ENCODE measurements at regions not wholly inside any gene's neighbourhood (a gene's known extent, or its start where the extent isn't known, plus 50 kb on each side); places are given as distances from the start of the nearest gene placed in this dataset.
"Not testable (repeated sequence)": the region's sequence is repeated elsewhere in the genome, so short reads cannot be mapped to it uniquely, and the experiment has no call there.

- DNase-seq (ENCODE audit: extremely low read depth, low read depth, low spot score): no peak
Measured at GRCh38 chr11:34830648-34831047, 85.5 kb downstream of the APIP start.

DNA sequence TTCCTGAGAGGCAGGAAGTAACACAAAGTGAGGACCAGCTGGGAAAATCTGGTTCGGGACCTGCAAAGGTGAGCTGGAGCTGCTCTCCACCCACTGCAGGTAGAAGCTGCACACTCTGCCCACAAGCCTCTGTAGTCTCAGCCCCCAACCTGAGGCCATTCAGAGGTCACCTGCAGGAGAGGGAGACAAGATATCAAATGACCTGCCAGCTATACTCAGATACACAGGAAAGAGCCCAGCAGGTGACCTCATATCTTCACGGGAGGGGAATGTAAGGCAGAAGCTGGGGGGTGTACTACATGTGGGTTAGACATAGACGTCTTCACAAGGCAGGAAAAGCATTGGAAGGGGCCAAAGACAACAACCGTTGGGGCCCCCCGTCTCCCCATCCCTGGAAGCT, 86.1 kb downstream of the APIP start:
- no peak for DNase-seq (ENCODE audit: extremely low read depth, low read depth, low spot score)

DNA sequence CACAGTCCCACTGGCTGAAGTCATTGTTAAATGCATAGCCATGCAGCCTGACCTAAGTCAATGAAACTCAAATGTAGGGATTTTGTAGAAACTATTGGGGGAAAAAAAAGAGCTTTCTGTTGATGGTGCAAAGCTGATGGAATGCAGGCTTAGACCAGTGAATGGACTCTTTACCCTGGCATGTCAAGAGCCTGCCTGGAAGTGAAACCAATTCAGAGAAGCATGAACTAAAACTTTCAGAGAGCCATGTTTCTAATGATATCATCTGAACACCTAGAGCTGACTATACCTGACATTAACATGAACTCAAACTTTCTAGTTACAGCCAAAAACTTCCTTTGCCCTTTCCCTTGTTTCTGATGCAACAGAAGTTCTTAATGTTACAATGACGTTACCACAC, 89.0 kb downstream of the APIP start:
- no peak for DNase-seq (ENCODE audit: extremely low read depth, low read depth, low spot score)

DNA sequence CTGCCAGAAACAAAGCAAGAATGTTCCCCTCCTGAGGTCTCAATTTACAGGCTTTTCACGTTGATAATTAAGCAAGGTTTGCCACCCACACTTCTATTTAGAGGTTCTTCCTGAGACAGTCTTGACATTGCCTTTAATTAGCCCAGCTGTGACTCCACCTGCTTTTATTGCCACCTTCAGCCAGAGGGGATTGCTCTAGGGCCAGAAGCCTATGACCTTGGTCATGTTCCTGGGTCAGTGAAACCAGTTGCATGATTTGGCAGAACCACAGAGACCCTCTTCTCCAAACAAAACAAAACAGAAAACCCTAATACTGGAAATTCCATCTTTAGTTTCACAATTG, 89.8 kb downstream of the APIP start:
- no peak for DNase-seq (ENCODE audit: extremely low read depth, low read depth, low spot score)

GRCh38 chr11:34825670-34826383, 90.4 kb downstream of the APIP start:
- DNase-seq (ENCODE audit: extremely low read depth, low read depth, low spot score): no peak

DNA sequence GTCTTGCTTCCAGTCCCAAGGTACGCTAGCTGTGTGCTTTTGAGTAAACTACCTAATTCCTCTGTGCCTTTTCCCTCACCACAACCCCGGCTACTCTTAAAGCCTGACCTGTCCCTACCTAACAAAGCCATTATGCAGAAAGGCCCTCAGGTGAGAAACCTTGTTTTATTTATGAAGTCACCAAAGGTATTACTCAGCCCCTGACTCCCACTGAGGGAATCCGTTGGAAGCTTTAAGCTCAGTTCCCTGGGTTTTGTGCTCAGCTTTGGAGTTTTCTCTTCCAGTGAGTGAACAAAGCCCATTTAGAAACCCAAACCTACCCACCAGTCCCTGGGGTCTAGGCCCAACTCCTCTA, 90.9 kb downstream of the APIP start:
- no peak for DNase-seq (ENCODE audit: extremely low read depth, low read depth, low spot score)

DNA sequence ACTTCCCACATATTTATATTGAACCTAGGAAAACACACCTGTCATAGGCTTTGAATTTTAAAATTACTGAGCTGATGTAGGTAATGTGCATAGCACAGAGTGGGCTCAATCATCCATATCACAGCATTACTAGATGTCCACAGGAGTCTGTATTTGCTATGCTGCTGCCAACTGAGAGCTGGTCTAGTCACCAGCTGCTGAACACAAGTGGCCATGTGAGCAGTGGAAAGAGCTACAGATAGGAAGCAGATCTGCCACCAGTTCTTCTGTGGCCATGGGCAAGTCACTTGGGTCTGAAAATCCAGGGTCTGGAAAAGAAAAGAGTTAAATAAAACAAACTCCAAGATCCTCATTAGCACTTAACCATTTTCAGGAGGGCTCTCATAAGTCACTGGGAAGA, 91.8 kb downstream of the APIP start:
- DNase-seq (ENCODE audit: extremely low read depth, low read depth, low spot score): no peak

- DNase-seq (ENCODE audit: extremely low read depth, low read depth, low spot score): no peak
Measured at GRCh38 chr11:34823639-34824038, 92.5 kb downstream of the APIP start.

GRCh38 chr11:34823197-34823596, 93.0 kb downstream of the APIP start:
- DNase-seq (ENCODE audit: extremely low read depth, low read depth, low spot score): no peak

GRCh38 chr11:34819740-34820482, 96.3 kb downstream of the APIP start:
- no peak for DNase-seq (ENCODE audit: extremely low read depth, low read depth, low spot score)

DNA sequence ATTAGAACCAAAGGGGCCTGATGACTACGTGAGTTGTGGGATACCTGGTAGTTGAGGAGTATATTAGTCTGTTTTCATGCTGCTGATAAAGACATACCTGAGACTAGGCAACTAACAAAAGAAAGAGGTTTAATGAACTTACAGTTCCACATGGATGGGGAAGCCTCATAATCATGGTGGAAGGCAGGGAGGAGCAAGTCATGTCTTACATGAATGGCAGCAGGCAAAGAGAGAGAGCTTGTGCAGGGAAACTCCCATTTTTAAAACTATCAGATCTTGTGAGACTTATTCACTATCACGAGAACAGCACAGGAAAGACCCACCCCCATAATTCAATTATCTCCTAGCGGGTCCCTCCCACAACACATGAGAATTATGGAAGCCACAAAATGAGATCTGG, 98.4 kb downstream of the APIP start:
- DNase-seq (ENCODE audit: extremely low read depth, low read depth, low spot score): not testable (repeated sequence)

DNA sequence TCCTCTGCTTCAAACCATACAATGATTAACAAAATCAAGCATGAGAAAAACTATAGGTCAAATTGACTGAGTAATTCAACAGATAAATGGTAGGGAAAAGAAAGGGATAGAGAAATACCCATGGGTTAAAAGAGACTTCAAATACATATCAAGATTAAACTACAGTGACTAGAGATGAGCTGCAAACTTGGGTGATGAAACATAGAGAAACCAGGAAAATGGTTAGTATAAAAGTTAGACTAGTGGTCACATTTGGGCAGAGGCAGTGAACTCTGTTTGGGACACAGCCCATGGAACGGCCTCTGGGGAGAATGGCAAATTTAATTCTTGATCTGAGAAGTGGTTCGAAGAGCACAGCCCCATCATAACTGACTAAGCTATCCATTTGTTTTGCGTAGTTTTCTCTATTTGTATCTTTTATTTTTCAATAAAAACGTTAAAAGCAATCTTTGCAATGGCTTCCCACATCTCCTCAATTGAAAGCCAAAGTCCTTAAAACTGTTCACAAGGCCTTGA, 99.4 kb downstream of the APIP start:
- DNase-seq (ENCODE audit: extremely low read depth, low read depth, low spot score): no peak

- no peak for DNase-seq (ENCODE audit: extremely low read depth, low read depth, low spot score)
Measured at GRCh38 chr11:34812905-34813576, 103.1 kb downstream of the APIP start.

DNA sequence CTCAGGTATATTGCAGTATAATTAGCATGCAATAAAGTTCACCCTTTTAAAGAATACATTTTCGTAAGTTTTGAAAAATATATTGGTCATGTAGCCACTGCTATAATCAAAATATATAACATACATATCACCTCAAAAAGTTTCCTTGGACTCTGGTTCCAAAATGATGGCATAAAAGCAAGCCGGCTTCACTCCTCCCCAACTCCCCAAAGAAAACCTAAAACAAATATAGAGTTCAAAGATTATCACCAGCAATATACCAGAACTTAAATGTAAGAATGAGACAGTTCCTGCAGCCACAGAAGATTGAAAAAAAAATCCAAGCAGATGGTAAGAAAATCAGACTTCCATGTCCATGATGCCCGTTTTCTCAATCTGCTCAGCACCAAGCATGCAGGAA, 104.3 kb downstream of the APIP start:
- DNase-seq (ENCODE audit: extremely low read depth, low read depth, low spot score): no peak

GRCh38 chr11:34810107-34810562, 106.0 kb downstream of the APIP start:
- no peak for DNase-seq (ENCODE audit: extremely low read depth, low read depth, low spot score)

DNA sequence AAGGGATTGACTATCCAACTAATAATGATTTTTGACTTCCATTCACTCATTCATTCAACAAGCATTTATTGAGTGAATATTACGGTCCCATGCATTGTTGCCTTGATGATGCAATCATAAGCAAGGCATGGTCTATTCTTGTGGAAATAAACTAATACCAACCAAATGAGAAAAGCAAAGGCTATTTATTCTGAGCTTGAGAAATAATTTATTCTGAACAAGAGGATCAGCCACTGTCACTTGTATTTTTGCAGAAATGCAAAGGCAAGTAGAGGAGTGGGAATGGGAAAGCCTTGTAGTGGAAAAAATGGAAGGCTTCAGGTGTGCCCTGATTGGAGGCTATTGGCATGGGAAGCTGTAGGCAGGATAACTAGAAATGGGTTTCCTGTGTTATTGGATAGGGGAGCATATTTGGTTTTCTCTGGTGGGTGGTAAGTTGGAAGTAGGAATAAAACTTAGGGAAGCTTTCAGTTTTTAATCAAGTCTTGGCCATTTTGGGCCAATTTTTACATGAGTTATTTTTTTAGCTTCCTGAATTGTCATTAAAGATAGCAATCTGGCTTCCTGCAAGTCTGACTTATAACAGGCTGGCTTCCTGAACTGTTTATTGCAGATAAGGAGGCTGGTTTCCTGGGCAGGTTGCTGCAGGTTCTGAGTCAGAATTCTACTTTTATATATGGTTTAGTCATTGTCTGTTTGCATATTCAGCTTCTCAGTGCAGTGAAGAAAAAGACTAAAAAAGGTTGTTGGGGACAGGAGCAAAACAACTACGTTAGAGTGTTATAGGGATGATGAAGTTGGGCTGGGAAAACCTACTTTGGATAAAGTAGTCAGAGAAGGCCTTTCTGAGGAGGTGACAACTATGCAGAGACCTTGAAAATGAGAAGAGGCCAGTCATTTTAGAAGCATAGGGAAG, 106.7 kb downstream of the APIP start:
- DNase-seq (ENCODE audit: extremely low read depth, low read depth, low spot score): peak; percentile 92

DNA sequence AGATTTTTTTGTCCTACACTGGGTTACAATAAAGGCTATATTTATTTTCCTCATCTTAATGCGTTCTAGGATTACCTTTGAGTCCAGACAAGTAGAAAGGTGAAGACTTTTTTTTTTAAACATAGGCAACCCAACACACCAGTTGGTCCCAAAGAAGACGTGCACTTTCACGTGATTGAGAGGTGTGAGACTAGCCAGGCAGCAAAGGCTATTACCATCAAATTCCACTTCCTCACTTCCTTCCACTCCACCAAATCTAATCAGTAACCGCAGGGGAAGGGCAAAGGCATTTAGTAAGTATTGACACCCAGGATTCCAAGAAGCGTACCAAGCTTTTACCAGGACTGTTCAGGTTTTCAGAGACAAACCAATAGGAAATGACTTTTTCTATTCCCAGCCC, 109.3 kb downstream of the APIP start:
- no peak for DNase-seq (ENCODE audit: extremely low read depth, low read depth, low spot score)

- DNase-seq (ENCODE audit: extremely low read depth, low read depth, low spot score): no peak
Measured at GRCh38 chr11:34805937-34806336, 110.2 kb downstream of the APIP start.

DNA sequence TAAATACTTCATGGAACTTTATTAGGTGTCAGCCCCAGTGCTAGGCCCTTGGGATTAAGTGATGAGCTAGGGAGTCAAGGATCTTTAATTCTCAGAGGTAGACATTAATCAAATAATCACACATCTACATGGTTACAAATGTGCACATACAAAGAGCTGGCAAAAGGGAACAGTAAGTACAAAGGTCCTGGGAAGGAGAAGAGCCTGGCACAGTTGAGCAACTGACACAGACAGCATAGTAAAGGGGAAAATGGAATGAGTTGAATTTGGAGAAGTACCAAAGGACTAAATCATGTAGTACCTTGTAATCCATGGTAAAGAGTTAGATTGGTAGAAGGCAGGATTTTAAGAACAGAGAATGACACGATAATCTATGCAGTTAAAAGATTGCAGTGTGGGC, 116.3 kb downstream of the APIP start:
- no peak for DNase-seq (ENCODE audit: extremely low read depth, low read depth, low spot score)

GRCh38 chr11:34798985-34799384, 117.2 kb downstream of the APIP start:
- DNase-seq (ENCODE audit: extremely low read depth, low read depth, low spot score): no peak

DNA sequence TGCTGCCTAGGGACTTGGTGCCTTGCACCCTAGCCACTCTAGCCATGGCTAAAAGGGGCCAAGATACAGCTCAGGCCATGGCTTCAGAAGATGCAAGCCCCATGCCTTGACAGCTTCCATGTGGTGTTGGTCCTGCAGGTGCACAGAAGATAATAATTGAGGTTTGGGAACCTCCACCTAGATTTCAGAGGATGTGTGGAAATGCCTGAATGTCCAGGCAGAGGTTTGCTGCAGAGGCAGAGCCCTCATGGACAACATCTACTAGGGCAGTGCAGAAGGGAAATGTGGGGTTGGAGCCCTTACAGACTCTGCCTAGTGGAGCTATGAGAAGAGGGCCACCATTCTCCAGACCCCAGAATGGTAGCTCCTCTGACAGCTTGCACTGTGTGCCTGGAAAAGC, 118.7 kb downstream of the APIP start:
- not testable (repeated sequence) for DNase-seq (ENCODE audit: extremely low read depth, low read depth, low spot score)

Data from glomerular endothelial cell (primary cell).